DMS53 treated with DMSO at 0.1 percent for 48 hours (cell line): ENCODE measurements at regions not wholly inside any gene's neighbourhood (a gene's known extent, or its start where the extent isn't known, plus 50 kb on each side); places are given as distances from the start of the nearest gene placed in this dataset.
A peak's percentile ranks its signal among the peaks of the same experiment; 100 is the strongest.

ENCODE experiments used
- DNase-seq: peaks from one replicate; lab custom pipeline; 2025; ENCODE audit not compliant: unreplicated experiment; lab: John Stamatoyannopoulos, UW

DNA sequence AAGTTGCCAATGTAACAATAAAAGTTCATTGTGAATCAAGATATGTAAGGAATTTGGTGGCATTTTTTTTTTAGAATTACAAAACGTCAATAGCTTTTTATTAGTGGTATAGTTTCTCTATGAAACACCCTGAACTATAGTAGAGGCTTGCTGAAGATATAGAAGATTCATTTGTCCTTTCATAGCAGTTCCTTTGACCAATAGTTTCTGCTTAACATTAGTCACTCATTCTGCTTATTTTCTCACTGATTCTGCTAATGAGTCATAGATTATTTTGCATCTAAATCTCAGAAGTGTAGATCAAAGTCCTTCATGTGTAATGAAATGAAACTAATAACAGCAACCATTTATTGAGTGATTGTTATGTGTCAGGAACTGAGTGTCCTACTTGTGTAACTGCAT is 205.0 kb upstream of the TET2 start:
- DNase-seq, result no peak

DNA sequence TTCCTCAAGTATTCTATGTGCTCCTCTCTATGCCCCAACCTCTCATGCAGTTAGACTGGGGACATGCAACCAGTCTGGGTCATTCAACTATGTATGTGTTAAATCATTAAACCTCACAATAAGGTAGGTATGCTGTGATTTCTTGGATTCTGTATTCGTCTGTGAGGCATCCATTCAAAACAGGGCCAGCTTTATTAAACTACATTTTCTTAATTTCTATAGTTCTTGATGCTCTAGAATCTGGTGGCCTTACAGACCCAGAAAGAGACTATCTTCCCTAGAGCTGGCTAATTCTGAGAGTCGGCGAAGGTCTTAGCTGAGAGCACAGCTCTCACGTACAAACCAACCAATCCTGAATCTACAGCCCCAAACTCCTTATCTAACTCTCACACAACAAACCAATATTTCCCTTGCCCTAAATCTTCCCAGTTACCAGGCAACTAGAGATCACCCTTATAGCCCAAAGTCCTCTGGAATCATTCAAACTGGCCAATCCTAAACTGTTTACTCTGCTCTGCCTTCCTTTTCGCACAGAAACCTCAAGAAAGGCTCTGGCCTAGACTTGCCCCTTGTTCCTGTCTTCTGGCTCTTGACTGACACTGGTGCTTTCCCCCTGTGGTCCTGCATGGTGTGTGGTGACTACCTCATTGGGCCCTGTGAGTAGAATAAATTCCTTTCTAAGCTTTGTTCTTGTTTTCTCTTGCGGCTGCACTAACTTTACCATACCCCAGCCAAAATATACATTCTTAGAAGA is 203.5 kb upstream of the TET2 start:
- DNase-seq, result no peak

- no peak for DNase-seq
These were observed 202.1 kb upstream of the TET2 start for GRCh38 chr4:104944596-104944995.

GRCh38 chr4:104964410-104965175 is 182.1 kb upstream of the TET2 start:
- no peak for DNase-seq

DNA sequence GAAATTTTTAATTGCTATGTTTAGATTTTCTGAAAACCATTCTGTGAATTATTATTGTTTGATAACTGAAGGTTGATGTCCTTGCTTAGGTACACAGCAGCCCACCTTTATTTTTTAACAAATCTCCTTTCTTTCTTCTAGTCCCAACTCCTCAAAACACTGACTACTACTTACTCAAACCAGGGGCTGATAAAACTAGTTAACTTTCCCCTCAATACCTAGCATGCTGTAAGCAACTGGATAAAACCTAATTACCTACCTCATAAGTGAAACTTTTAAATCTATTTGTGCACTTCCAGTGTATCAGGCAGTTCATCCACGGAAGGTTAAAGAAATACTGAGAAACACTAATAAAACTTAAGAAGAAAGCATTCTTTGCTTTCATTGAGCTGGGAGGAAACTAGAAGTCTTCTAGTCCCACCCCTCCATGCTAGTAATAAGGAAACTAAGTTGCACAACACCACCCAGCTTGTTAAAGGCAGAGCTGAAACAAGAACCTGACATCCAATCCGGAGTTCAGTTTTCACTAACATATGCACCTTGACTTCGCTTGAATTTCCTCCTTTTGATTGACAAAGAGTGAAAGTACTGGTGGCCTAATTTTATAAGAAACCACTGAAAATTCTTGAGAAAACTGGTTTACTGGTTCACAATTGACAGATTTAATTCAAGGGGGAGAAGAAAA is 180.2 kb upstream of the TET2 start:
- no peak for DNase-seq

GRCh38 chr4:104967034-104967401 is 179.7 kb upstream of the TET2 start:
- peak; percentile 51 for DNase-seq

- DNase-seq, result no peak
These were observed 177.1 kb upstream of the TET2 start for GRCh38 chr4:104969394-104970082.

DNA sequence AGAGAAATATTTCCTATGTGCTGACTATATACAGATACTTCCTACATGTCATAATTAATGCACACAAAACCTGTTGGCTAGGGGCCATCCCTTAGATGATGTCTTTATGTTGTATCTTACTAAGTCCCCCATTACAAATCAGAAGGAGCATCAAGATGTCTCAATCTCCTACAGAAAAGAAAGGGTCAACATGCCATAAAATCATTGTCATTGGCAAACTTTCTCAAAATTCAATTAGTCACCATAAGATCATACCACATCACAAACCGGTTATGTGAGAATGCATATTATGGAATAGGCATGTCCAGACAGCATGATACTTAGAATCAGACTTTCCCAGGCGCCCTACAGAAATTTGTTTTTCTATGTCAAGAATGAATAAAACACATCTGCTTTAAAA is 175.2 kb upstream of the TET2 start:
- DNase-seq, result no peak

- no peak for DNase-seq
These were observed 173.0 kb upstream of the TET2 start for GRCh38 chr4:104973708-104974107.

GRCh38 chr4:104975617-104976016 is 171.1 kb upstream of the TET2 start:
- DNase-seq, result no peak

DNA sequence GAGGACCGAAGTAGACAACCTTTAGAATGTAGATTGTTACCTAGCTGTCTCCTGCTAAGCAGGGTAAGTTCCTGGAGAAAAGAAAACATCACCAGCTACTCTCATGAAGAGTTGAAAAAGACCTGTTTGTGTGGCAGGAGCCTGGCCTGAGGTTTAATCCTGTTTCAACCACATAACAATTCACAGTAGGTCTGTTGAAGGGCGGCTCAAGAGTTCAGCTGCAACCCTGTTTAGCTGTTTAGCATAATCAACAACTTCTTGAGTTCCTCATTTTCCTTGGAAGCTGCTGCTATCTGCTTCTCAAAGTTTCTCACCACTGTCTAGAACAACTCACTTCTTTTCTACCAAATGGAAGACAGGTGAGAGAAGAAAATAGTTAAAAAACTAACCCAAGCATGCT is 170.4 kb upstream of the TET2 start:
- DNase-seq, result no peak

DNA sequence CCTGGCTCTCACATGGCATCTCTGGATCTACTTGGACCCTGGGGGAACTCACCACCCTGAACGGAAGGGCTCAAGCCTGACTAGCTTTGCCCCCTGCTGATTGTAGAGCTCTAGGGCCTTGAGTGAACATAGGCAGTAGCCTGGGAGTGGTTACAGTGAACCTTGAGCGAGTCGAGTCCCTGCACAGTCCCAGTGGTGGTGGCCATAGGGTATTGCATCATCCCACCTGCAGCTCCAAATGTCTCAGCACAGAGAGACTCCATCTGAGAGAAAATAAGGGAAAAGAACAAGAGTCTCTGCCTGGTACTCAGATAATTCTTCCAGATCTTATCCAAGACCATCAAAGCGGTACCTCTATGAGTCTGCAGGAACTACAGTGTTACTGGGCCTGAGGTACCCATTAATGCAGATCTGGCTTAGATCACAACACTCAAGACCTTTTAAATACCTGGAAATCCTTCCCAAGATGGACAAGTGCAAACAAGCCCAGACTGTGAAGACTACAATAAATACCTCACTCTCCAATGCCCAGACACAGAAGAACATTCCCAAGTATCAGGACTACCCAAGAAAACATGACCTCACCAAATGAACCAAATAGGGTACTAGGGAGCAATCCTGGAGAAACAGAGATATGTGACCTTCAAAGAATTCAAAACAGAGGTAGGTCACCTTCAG is 167.5 kb upstream of the TET2 start:
- DNase-seq, result no peak

DNA sequence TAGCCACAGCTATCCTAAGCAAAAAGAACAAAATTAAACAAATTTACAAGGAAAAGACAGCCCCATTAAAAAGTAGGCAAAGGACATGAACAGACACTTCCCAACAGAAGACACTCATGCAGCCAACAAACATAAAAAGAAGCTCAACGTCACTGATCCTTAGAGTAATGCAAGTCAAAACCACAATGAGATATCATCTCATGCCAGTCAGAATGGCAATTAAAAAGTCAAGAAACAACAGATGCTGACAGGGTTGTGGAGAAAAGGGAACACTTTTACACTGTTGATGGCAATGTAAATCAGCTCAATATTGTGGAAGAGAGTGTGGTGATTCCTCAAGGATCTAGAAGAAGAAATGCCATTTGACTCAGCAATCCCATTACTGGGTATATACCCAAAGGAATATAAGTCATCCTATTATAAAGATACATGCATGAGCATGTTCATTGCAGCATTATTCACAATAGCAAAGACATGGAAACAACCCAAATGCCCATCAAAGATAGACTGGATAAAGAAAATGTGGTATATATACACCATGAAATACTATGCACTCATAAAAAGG is 163.0 kb upstream of the TET2 start:
- DNase-seq, result no peak

DNA sequence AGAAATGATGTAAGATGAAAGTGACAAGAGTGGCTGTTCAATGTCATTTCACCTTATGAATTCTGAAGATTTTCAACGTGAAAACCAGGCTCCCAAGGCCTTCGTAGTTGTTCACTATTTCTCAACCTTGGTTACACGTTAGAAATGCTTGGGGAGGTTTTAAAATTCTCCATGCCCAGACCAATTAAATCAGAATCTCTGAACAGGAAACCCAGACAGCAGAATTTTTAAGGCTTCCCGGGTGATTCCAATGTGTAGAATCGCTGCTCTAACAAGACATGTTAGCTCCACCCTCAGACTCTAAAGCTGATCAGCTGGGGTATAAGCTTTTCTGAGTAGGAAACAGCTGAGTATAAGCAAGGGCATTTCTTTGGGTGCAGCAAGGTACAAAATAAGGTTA is 160.4 kb upstream of the TET2 start:
- DNase-seq, result no peak

GRCh38 chr4:104989371-104989770 is 157.3 kb upstream of the TET2 start:
- DNase-seq, result peak; percentile 63

GRCh38 chr4:105002278-105002677 is 144.4 kb upstream of the TET2 start:
- DNase-seq, result no peak

DNA sequence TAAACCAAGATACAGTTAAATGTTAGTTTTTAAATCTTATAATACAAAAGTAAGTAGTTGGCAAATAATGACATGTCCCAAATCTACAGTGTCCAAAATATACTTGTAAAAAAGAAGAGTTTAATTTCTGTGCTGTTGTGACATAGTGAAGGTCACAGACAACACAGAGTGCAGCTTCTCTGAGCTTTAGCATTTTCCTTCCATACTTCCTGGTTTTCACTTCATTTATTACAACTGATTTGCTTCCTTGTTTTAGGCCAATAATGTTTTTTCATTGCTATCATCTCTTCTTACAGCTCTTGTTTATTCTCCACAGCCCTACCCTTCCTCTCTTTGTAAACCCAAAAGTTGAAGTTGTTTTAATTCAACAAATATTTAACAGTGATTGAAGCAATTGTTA is 132.4 kb upstream of the TET2 start:
- peak; percentile 5 for DNase-seq

DNA sequence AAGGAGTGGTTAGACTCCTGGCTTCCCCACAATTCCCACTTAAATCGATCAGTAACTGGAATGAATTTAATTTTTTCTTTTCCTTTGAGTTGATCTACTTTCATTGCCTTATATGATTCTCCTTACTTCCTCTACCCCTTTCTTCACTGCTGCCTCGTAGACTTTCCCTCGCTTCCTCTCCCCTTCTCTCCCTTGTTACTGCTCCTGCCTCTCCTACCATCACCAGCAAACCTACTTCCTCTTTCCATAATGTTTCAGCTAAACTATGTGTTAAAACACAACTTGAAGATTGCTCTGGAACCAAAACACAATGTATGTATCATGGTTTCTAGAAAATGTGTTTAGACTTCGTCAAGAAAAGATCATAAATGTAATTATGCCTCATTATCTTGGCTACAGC is 132.0 kb upstream of the TET2 start:
- DNase-seq, result no peak

DNA sequence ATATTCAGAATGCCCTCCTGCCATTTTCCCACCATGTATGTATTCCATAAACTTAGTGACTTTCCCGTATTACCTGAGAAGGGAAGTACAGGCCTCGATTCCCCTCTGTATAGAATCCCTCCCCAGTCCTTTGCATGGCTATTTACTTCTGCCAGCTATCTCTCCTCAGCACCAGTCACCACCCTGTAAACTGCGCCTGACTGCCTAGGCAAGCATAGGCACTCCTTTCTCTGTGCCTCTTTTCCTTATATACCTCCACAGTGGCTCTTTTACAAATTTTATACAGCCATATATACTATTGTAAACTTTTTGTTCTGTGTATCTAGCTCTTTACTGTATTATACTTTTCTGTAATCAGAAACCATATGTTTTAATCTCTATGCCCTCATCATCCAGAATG is 130.9 kb upstream of the TET2 start:
- DNase-seq, result no peak

- no peak for DNase-seq
These were observed 123.6 kb upstream of the TET2 start for GRCh38 chr4:105022811-105023667.
